ENCODE measurements at regions not wholly inside any gene's neighbourhood (a gene's known extent, or its start where the extent isn't known, plus 50 kb on each side); places are given as distances from the start of the nearest gene placed in this dataset.

GRCh38 chr2:46813680-46814079 is 101.9 kb downstream of the MCFD2 start:
- DNase-seq (ENCODE audit: low spot score): no peak
- FAIRE-seq: no peak

- no peak for DNase-seq (ENCODE audit: low spot score)
- FAIRE-seq: no peak
These were observed 102.6 kb downstream of the MCFD2 start for GRCh38 chr2:46813020-46813415.

Measured in RCC 7860 (cell line).